Prostate gland (tissue), 2 donors: ENCODE measurements at regions not wholly inside any gene's neighbourhood (a gene's known extent, or its start where the extent isn't known, plus 50 kb on each side); places are given as distances from the start of the nearest gene placed in this dataset.

Experiments
- DNase-seq: peaks from one replicate; pipeline ENCODE4 v3.0.0-alpha.2; 2019; ENCODE audit warnings: low spot score
- H3K27ac ChIP-seq, 2 donors: fragments of 200-600 bp; sonication (generic); 2 replicates each; pipeline ENCODE4 v1.5.1; 2017 to 2019
- H3K27me3 ChIP-seq: fragments of 200-600 bp; sonication (generic); replicated peaks from 2 replicates; pipeline ENCODE4 v1.5.1; 2019; ENCODE audit not compliant: insufficient read depth
- H3K36me3 ChIP-seq, 2 donors: fragments of 200-600 bp; sonication (generic); 1 replicate in 1 of 2; 2 replicates in 1 of 2; pipeline versions ENCODE4 v1.5.1 to v1.8.1; 2017 to 2019
- H3K4me1 ChIP-seq: fragments of 200-600 bp; sonication (generic); replicated peaks from 2 replicates; pipeline ENCODE4 v1.5.1; 2019
- H3K4me3 ChIP-seq, 2 donors: fragments of 200-600 bp; sonication (generic); 2 replicates each; pipeline ENCODE4 v1.5.1; 2017 to 2019
- H3K9me3 ChIP-seq: fragments of 200-600 bp; sonication (generic); 2 replicates; pipeline ENCODE4 v1.5.1; 2017
- CTCF ChIP-seq, 4 experiments: fragments of 200-600 bp in 2 of 4; fragments of 450-650 bp in 2 of 4; sonication (generic) in 2 of 4; IDR thresholded peaks; 1 replicate in 3 of 4; 2 replicates in 1 of 4; pipeline ENCODE4 v1.5.1; 2016 to 2019; ENCODE audit warnings: antibody characterized with exemption in 4 of 4, mild to moderate bottlenecking in 2 of 4, moderate library complexity in 2 of 4
- POLR2A ChIP-seq: fragments of 450-650 bp; IDR thresholded peaks from one replicate; pipeline ENCODE4 v1.6.1; 2016; ENCODE audit warnings: antibody characterized with exemption, mild to moderate bottlenecking
- POLR2AphosphoS5 ChIP-seq: sonication (generic); formaldehyde crosslinking; IDR thresholded peaks from one replicate; pipeline ENCODE4 v1.6.1; 2017; ENCODE audit warnings: antibody characterized with exemption
- WGBS: methylation state at CpG from one replicate; pipeline ENCODE4 v1.1.5; 2018; 5-methylcytosine and 5-hydroxymethylcytosine counted together
- intact Hi-C: fragments of 100-400 bp; cut with DNase I; formaldehyde crosslinking; loops from one replicate; pipeline ENCODE4 v1.14.2; 2022

- Histone ChIP-seq H3K4me3 (no peak overlapping the region), H3K4me1 (no peaks in the 10 kb centered on the region), H3K36me3 (no peaks in the 10 kb centered on the region), H3K9me3 (no peaks in the 10 kb centered on the region), H3K27ac (no peak overlapping the region), H3K27me3 (no peaks in the 10 kb centered on the region)
- TF ChIP-seq CTCF (IDR thresholded peaks at IDR 0.05) (no peak), POLR2A (no peak), POLR2AphosphoS5 (no peak)
- DNase-seq: no peak
- intact Hi-C loops: no loop called here
- 80% methylated on average over 1 of the region's 3 CpGs for WGBS
These were observed 1235.7 kb downstream of the BRD1 start for GRCh38 chr22:48592066-48592345.

DNA sequence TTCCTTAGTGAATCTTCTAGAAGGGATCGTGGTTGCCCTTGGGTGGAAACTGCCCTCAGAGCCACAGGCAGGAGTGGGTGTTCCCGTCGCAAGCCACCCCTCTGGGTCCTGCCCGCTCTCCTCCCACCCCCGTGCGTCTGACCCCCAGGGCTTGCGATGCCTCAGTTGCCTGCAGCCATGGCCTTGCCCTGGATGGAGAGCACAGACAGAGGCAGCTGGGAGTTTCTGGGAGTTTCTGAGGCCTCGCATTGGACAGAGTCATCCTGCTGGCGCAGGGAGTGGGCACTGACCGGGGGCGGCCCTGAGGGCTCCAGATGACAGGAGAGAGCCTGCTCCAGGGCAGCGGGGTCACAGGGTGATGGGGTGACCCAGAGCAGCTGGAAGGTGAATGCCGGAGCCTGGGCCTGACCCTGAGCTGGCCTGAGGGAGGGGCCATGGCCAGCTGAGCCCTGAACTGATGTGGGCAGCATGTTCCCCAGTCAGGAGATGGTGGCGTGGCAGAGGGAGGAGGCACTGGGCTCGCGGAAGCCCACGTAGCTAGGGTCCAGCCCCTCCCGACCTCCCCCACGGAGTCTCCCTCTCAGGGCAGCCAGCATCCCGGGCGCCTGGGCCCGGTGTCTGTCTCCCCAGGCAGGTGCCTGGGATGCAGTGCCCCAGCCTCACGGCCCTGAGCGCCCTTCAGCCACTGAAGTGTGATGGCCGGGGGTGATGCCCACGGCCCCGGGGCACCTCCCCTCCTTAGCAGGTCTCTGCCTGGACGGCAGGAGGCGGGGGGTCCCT lies 1236.2 kb downstream of the BRD1 start:
- Histone ChIP-seq H3K4me1 (no peaks in the 10 kb centered on the region), H3K27me3 (no peaks in the 10 kb centered on the region), H3K4me3 (no peak overlapping the region), H3K27ac (no peak overlapping the region), H3K9me3 (no peaks in the 10 kb centered on the region), H3K36me3 (no peaks in the 10 kb centered on the region)
- 92% methylated on average over 24 of the region's 29 CpGs for WGBS
- TF ChIP-seq CTCF (IDR thresholded peaks at IDR 0.05): no peak
- TF ChIP-seq POLR2AphosphoS5: no peak
- TF ChIP-seq POLR2A: no peak
- intact Hi-C loops: no loop called here
- no peak for DNase-seq

GRCh38 chr22:48589901-48590300 lies 1237.8 kb downstream of the BRD1 start:
- Histone ChIP-seq H3K9me3 (no peaks in the 10 kb centered on the region), H3K27ac (no peak overlapping the region), H3K27me3 (no peaks in the 10 kb centered on the region), H3K36me3 (no peaks in the 10 kb centered on the region), H3K4me1 (no peaks in the 10 kb centered on the region), H3K4me3 (no peak overlapping the region)
- 79% methylated on average over 19 of the region's 19 CpGs for WGBS
- DNase-seq: no peak
- TF ChIP-seq POLR2AphosphoS5 (no peak), CTCF (IDR thresholded peaks at IDR 0.05) (no peak), POLR2A (no peak)
- intact Hi-C loops: no loop called here

DNA sequence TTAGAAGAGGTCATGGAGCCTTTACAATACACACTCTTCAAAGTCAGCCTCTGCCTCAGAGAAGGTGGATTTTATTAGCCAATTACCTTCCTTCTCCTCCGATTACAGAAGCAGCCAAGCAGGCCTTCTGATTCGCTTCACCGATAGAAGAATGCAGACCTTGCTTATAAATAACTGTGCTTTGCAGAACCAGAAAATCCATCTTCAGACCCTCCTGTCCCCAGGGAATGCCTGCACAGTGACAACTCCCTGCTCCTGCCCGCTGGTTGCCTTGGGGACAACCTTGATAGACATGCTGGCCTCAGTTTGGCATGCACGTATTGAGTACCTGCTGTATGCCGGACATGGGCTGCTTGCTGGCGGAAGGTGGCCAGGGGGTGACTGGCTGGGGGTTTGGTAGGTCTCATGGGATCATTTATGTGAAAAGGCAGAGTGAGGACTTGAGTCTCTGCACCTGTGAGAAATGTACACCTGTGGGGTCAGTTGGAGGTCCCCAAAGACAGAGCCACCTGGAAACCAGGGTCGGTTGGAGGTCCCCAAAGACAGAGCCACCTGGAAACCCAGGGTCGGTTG lies 1238.7 kb downstream of the BRD1 start:
- Histone ChIP-seq H3K27ac (no peak overlapping the region), H3K27me3 (no peaks in the 10 kb centered on the region), H3K4me1 (no peaks in the 10 kb centered on the region), H3K36me3 (no peaks in the 10 kb centered on the region), H3K4me3 (no peak overlapping the region), H3K9me3 (no peaks in the 10 kb centered on the region)
- WGBS: 66% methylated on average over 9 of the region's 9 CpGs
- DNase-seq: no peak
- TF ChIP-seq POLR2A (no peak), CTCF (IDR thresholded peaks at IDR 0.05) (no peak), POLR2AphosphoS5 (no peak)
- intact Hi-C loops: no loop called here
